Stomach smooth muscle (tissue), 2 donors: ENCODE measurements at regions not wholly inside any gene's neighbourhood (a gene's known extent, or its start where the extent isn't known, plus 50 kb on each side); places are given as distances from the start of the nearest gene placed in this dataset.

Experiments
- H3K27ac ChIP-seq: one replicate; pipeline ENCODE4 v1.7.0; 2013; ENCODE audit warnings: mild to moderate bottlenecking, low read length, inconsistent platforms
- H3K27me3 ChIP-seq, 2 donors: one replicate each; pipeline ENCODE4 v1.7.0; 2013; ENCODE audit warnings: low read length in 2 of 2; ENCODE audit not compliant: insufficient read depth in 2 of 2, control insufficient read depth in 1 of 2
- H3K36me3 ChIP-seq, 2 donors: one replicate each; pipeline ENCODE4 v1.7.0; 2013; ENCODE audit warnings: low read length in 2 of 2; ENCODE audit not compliant: control insufficient read depth in 2 of 2, insufficient read depth in 2 of 2
- H3K4me1 ChIP-seq: one replicate; pipeline ENCODE4 v1.7.0; 2013; ENCODE audit warnings: low read length; ENCODE audit not compliant: control insufficient read depth, insufficient read depth
- H3K4me3 ChIP-seq, 2 donors: one replicate each; pipeline ENCODE4 v1.7.0; 2013; ENCODE audit warnings: low read length in 2 of 2
- H3K9ac ChIP-seq, 2 donors: one replicate each; pipeline ENCODE4 v1.7.0; 2013; ENCODE audit warnings: low read length in 2 of 2, mild to moderate bottlenecking in 1 of 2
- H3K9me3 ChIP-seq, 2 donors: one replicate each; pipeline ENCODE4 v1.7.0; 2013; ENCODE audit warnings: low read length in 2 of 2; ENCODE audit not compliant: control insufficient read depth in 2 of 2
- donor health status: healthy.
- donor health status: Pancreatic carcinoma.

DNA sequence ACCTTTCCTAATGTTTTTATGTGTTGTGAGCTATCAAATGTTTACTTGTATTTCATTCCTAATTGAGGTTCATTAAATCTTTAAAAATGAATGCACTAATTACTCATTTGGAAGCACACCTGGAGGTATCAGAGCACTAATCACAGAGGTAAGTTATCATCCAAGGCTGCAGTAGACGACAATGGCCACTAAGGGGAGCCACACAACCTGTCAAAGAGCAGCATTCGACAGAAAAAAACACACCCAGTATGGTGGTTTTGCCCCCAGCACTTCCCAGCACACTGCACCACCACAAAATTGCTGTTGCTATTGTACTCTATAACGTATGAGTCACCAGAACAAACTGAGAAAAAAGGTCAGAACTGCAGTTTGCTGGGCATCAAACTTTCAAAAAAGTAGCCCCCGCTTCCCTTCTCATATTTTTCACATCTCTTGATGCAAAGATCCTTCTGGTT, 205.9 kb upstream of the IGF1R start:
- H3K27ac ChIP-seq, result no peak overlapping the region
- H3K27me3 ChIP-seq, result no peaks in the 10 kb centered on the region
- H3K4me1 ChIP-seq, result no peaks in the 10 kb centered on the region
- no peaks in the 10 kb centered on the region for H3K9me3 ChIP-seq
- H3K9ac ChIP-seq, result no peak overlapping the region
- no peaks in the 10 kb centered on the region for H3K36me3 ChIP-seq
- no peak overlapping the region for H3K4me3 ChIP-seq

DNA sequence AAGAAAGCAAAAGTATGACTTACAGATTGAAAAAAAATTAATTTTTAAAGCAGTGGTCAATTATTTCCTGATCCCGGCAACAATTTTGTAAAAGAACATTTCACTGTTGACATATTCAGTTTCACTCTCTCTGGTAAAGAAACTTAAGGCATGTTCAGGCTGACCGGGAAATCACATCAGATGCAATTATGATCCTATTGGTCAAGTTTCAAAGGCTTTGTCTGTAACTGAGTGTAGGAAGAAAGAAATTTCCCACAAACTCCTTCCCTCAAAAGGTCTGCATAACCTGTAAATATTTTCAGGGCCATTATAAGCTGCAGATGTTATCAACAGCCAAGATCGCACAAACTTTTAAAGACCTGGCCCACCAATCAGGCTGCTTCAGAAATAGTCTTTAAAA, 205.4 kb upstream of the IGF1R start:
- Histone ChIP-seq H3K9me3 (no peaks in the 10 kb centered on the region), H3K4me3 (no peak overlapping the region), H3K27me3 (no peaks in the 10 kb centered on the region), H3K36me3 (no peaks in the 10 kb centered on the region), H3K4me1 (no peaks in the 10 kb centered on the region), H3K27ac (no peak overlapping the region), H3K9ac (no peak overlapping the region)

DNA sequence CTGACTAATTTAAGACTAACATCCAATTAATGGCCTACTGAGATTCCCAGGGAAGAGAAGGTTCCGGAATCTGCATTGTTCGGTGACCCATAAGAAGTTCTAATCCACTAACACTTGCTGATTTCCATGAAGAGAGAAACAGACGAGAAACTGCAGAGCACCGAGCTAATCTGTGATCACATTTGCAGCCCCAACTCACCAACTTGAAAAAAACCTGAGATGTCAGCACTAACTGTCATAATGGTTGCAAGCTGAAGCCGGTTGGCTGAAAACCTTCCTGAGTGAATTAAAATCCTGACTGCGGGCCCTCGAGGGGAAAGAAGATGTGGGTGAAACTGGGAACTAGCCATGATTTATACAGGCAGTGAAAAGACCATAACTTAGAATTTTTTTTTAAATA, 204.8 kb upstream of the IGF1R start:
- Histone ChIP-seq H3K4me1 (no peaks in the 10 kb centered on the region), H3K9me3 (no peaks in the 10 kb centered on the region), H3K4me3 (no peak overlapping the region), H3K36me3 (no peaks in the 10 kb centered on the region), H3K27ac (no peak overlapping the region), H3K27me3 (no peaks in the 10 kb centered on the region), H3K9ac (no peak overlapping the region)

DNA sequence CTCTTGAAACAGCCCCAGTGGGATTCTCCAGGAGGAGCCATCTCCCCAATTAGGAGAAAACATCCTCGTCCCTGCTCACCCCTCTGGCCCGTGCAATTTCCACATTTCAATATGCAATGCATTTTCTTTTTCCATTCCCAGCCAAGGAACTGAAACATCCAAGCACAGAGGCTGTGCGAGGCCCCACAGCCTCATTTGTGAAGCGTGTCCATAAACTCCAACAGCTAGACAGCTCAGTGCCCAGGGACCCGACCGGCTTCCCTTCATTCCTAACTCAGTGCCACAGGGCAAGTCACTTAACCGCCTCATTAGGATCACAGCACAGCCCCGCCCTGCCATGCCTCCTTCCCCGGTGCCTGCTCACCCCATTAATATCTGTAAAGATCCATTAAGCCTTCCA, 204.2 kb upstream of the IGF1R start:
- Histone ChIP-seq H3K4me1 (no peaks in the 10 kb centered on the region), H3K27me3 (no peaks in the 10 kb centered on the region), H3K27ac (no peak overlapping the region), H3K36me3 (no peaks in the 10 kb centered on the region), H3K9me3 (no peaks in the 10 kb centered on the region), H3K9ac (no peak overlapping the region), H3K4me3 (no peak overlapping the region)

GRCh38 chr15:98445315-98445714, 203.0 kb upstream of the IGF1R start:
- H3K9me3 ChIP-seq, result no peaks in the 10 kb centered on the region

GRCh38 chr15:98446083-98446482, 202.3 kb upstream of the IGF1R start:
- no peak overlapping the region for H3K9ac ChIP-seq
- H3K9me3 ChIP-seq, result no peaks in the 10 kb centered on the region
- no peak overlapping the region for H3K27ac ChIP-seq
- no peak overlapping the region for H3K4me3 ChIP-seq
- no peaks in the 10 kb centered on the region for H3K4me1 ChIP-seq
- H3K27me3 ChIP-seq, result no peaks in the 10 kb centered on the region
- no peaks in the 10 kb centered on the region for H3K36me3 ChIP-seq

More at GRCh38 chr15:98445315-98445714, 203.0 kb upstream of the IGF1R start:
- no peaks in the 10 kb centered on the region for H3K36me3 ChIP-seq
- H3K27me3 ChIP-seq, result no peaks in the 10 kb centered on the region
- H3K4me3 ChIP-seq, result no peak overlapping the region
- no peaks in the 10 kb centered on the region for H3K4me1 ChIP-seq
- no peak overlapping the region for H3K27ac ChIP-seq
- H3K9ac ChIP-seq, result no peak overlapping the region

- no peaks in the 10 kb centered on the region for H3K27me3 ChIP-seq
- H3K9ac ChIP-seq, result no peak overlapping the region
- no peak overlapping the region for H3K27ac ChIP-seq
- no peaks in the 10 kb centered on the region for H3K4me1 ChIP-seq
- no peaks in the 10 kb centered on the region for H3K36me3 ChIP-seq
- no peaks in the 10 kb centered on the region for H3K9me3 ChIP-seq
- H3K4me3 ChIP-seq, result no peak overlapping the region
Observed at GRCh38 chr15:98447069-98447468, 201.3 kb upstream of the IGF1R start.

GRCh38 chr15:98451236-98451635, 197.1 kb upstream of the IGF1R start:
- no peak overlapping the region for H3K9ac ChIP-seq
- no peak overlapping the region for H3K4me3 ChIP-seq
- H3K36me3 ChIP-seq, result no peaks in the 10 kb centered on the region
- H3K9me3 ChIP-seq, result no peaks in the 10 kb centered on the region
- H3K4me1 ChIP-seq, result no peaks in the 10 kb centered on the region
- no peak overlapping the region for H3K27ac ChIP-seq
- no peaks in the 10 kb centered on the region for H3K27me3 ChIP-seq

DNA sequence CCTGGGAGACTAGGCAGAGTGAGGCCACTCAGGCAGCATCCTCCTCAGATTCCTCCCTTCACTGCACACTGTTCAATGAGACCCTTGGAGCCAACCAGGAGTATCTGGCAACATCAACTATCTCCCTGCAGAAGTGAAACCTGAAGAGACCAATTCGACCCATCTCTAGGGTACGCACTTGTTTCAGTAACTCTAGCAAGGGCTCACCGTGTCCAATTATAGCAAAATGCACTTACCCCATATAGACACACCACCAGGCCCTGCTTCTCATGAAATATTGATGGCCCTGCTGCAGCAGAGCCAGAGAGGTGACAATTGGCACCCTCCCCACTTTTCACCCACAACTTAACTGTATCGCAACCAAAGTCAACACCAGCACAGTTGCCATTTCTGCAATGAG, 196.1 kb upstream of the IGF1R start:
- no peak overlapping the region for H3K9ac ChIP-seq

GRCh38 chr15:98455904-98456303, 192.4 kb upstream of the IGF1R start:
- no peaks in the 10 kb centered on the region for H3K27me3 ChIP-seq
- H3K9me3 ChIP-seq, result no peaks in the 10 kb centered on the region
- H3K4me3 ChIP-seq, result no peak overlapping the region
- H3K9ac ChIP-seq, result no peak overlapping the region
- H3K27ac ChIP-seq, result no peak overlapping the region
- no peaks in the 10 kb centered on the region for H3K4me1 ChIP-seq
- H3K36me3 ChIP-seq, result no peaks in the 10 kb centered on the region

More for the DNA sequence above, 196.1 kb upstream of the IGF1R start:
- Histone ChIP-seq H3K4me3 (no peak overlapping the region), H3K9me3 (no peaks in the 10 kb centered on the region), H3K27ac (no peak overlapping the region), H3K27me3 (no peaks in the 10 kb centered on the region), H3K36me3 (no peaks in the 10 kb centered on the region), H3K4me1 (no peaks in the 10 kb centered on the region)

DNA sequence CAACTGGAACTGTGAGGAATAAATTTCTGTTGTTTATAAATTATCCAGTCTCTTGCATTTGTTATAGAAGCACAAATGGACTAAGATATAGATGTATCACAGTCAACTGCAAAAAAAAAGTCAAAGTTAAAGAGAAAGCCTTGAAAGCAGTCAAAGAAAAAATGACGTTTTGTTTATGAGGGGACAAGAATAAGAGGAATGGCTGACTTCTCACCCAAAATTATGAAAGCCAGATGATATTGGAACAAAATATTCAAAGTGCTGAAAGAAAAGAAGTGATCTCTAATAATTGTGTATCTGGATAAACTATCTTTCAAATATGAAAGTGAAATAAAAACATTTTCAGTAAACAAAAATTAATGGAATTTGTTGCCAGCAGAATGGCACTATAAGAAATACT, 171.8 kb upstream of the IGF1R start:
- Histone ChIP-seq H3K9ac (no peak overlapping the region), H3K9me3 (peaks cover 4 to 6% of the 10 kb centered on the region in 2 donors), H3K36me3 (no peaks in the 10 kb centered on the region), H3K4me1 (no peaks in the 10 kb centered on the region), H3K27me3 (no peaks in the 10 kb centered on the region), H3K4me3 (no peak overlapping the region), H3K27ac (no peak overlapping the region)
